ENCODE measurements at regions not wholly inside any gene's neighbourhood (a gene's known extent, or its start where the extent isn't known, plus 50 kb on each side); places are given as distances from the start of the nearest gene placed in this dataset.

GRCh38 chr7:54014765-54015164 is 527.4 kb upstream of the VSTM2A start:
- no peak overlapping the region for H3K27ac ChIP-seq
- no peaks in the 10 kb centered on the region for H3K9me3 ChIP-seq (replicated peaks in 1 of 3)
- no peak for TF ChIP-seq POLR2A (IDR thresholded peaks at IDR 0.05)
- no peak for TF ChIP-seq CTCF (IDR thresholded peaks at IDR 0.05)
- intact Hi-C loops (cut with DNase I): no loop called here
- no peaks in the 10 kb centered on the region for H3K27me3 ChIP-seq
- DNase-seq: no peak
- H3K4me3 ChIP-seq: no peak overlapping the region
- WGBS, 4 donors: 50 to 77% (median 60%) methylated on average over 2 of the region's 2 CpGs
- no peaks in the 10 kb centered on the region for H3K36me3 ChIP-seq (replicated peaks in 1 of 2)
- no peaks in the 10 kb centered on the region for H3K4me1 ChIP-seq (replicated peaks in 1 of 2)

GRCh38 chr7:54015251-54015650 is 526.9 kb upstream of the VSTM2A start:
- WGBS, 4 donors: 63 to 77% (median 66%) methylated on average over 2 of the region's 2 CpGs

GRCh38 chr7:54037873-54038272 is 504.3 kb upstream of the VSTM2A start:
- H3K36me3 ChIP-seq (replicated peaks in 1 of 2): no peaks in the 10 kb centered on the region
- H3K4me3 ChIP-seq: no peak overlapping the region
- no peaks in the 10 kb centered on the region for H3K9me3 ChIP-seq (replicated peaks in 1 of 3)
- WGBS, 4 donors: 67 to 83% (median 79%) methylated on average over 1 of the region's 1 CpG; no CpG with 5 or more reads in 1 of the 4 donors
- no peak for DNase-seq
- no peaks in the 10 kb centered on the region for H3K4me1 ChIP-seq (replicated peaks in 1 of 2)
- no peak overlapping the region for H3K27ac ChIP-seq
- intact Hi-C loops (cut with DNase I): no loop called here
- TF ChIP-seq CTCF (IDR thresholded peaks at IDR 0.05): no peak
- no peaks in the 10 kb centered on the region for H3K27me3 ChIP-seq

More at GRCh38 chr7:54015251-54015650, 526.9 kb upstream of the VSTM2A start:
- H3K9me3 ChIP-seq (replicated peaks in 1 of 3): no peaks in the 10 kb centered on the region
- H3K27me3 ChIP-seq: no peaks in the 10 kb centered on the region
- H3K4me3 ChIP-seq: no peak overlapping the region
- no peaks in the 10 kb centered on the region for H3K36me3 ChIP-seq (replicated peaks in 1 of 2)
- H3K27ac ChIP-seq: no peak overlapping the region
- no peak for DNase-seq
- intact Hi-C loops (cut with DNase I): no loop called here
- TF ChIP-seq POLR2A (IDR thresholded peaks at IDR 0.05) (no peak), CTCF (IDR thresholded peaks at IDR 0.05) (no peak)
- no peaks in the 10 kb centered on the region for H3K4me1 ChIP-seq (replicated peaks in 1 of 2)

- Histone ChIP-seq H3K27ac (no peak overlapping the region), H3K27me3 (no peaks in the 10 kb centered on the region), H3K4me3 (no peak overlapping the region), H3K4me1 (replicated peaks in 1 of 2) (no peaks in the 10 kb centered on the region), H3K9me3 (replicated peaks in 1 of 3) (no peaks in the 10 kb centered on the region), H3K36me3 (replicated peaks in 1 of 2) (no peaks in the 10 kb centered on the region)
- no peak for DNase-seq
- intact Hi-C loops (cut with DNase I): no loop called here
- TF ChIP-seq CTCF (IDR thresholded peaks at IDR 0.05) (no peak), POLR2A (IDR thresholded peaks at IDR 0.05) (no peak)
- 77 to 81% (median 80%) methylated on average over 4 of the region's 4 CpGs for WGBS, 4 donors
Measured at GRCh38 chr7:54060643-54061042, 481.5 kb upstream of the VSTM2A start.

All from adrenal gland (tissue), 9 donors.